ENCODE measurements at regions not wholly inside any gene's neighbourhood (a gene's known extent, or its start where the extent isn't known, plus 50 kb on each side); places are given as distances from the start of the nearest gene placed in this dataset.

DNA sequence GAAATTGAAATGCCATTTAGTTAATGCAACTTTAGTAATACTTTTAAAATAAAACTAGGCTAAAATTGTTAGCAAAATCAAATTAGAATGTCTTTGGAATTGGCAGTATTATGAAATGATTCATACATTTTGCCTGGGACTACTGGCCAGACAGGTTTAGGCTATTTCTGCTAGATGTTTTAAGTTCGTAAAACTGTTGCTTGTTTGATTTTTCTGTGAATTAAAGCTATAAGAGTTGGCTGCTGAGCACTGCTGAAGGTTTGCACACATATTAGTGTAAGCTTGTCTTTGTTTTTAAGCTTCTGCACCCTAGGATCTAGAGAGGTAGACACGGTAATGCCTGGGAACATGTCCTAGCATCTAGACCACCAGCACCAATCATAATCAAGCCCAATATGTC is 1094.6 kb upstream of the ADGRL4 start:
- H3K4me3 ChIP-seq (ENCODE audit: low read depth, low read length, poor library complexity, severe bottlenecking) = no peak overlapping the region
- H3K4me2 ChIP-seq (ENCODE audit: low read length) = no peak overlapping the region
- ChIA-PET POLR2A (no interaction called here), CTCF (ENCODE audit: unreplicated experiment) (no interaction called here)
- H3K4me1 ChIP-seq (ENCODE audit: insufficient read depth, low read length, poor library complexity, severe bottlenecking) = no peaks in the 10 kb centered on the region
- DNase-seq (ENCODE audit: low spot score) = no peak
- H3K27ac ChIP-seq (ENCODE audit: low read depth, low read length, poor library complexity, severe bottlenecking) = no peak overlapping the region
- no peaks in the 10 kb centered on the region for H3K9me2 ChIP-seq (ENCODE audit: insufficient read depth, low read length)
- H2AFZ ChIP-seq (ENCODE audit: low read length) = no peak overlapping the region
- H4K20me1 ChIP-seq (ENCODE audit: insufficient read depth, low read length) = no peaks in the 10 kb centered on the region
- intact Hi-C loops (cut with micrococcal nuclease; ENCODE audit: unreplicated experiment) = no loop called here
- H3K36me3 ChIP-seq (ENCODE audit: insufficient read depth, low read length) = no peaks in the 10 kb centered on the region
- no peaks in the 10 kb centered on the region for H3K9me3 ChIP-seq (ENCODE audit: low read length)
- TF ChIP-seq, protein P1, sequence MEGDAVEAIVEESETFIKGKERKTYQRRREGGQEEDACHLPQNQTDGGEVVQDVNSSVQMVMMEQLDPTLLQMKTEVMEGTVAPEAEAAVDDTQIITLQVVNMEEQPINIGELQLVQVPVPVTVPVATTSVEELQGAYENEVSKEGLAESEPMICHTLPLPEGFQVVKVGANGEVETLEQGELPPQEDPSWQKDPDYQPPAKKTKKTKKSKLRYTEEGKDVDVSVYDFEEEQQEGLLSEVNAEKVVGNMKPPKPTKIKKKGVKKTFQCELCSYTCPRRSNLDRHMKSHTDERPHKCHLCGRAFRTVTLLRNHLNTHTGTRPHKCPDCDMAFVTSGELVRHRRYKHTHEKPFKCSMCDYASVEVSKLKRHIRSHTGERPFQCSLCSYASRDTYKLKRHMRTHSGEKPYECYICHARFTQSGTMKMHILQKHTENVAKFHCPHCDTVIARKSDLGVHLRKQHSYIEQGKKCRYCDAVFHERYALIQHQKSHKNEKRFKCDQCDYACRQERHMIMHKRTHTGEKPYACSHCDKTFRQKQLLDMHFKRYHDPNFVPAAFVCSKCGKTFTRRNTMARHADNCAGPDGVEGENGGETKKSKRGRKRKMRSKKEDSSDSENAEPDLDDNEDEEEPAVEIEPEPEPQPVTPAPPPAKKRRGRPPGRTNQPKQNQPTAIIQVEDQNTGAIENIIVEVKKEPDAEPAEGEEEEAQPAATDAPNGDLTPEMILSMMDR (conservative IDR thresholded peaks at IDR 0.05; ENCODE audit: low read length) = no peak
- no peak for TF ChIP-seq EZH2phosphoT487 (IDR thresholded peaks at IDR 0.05; ENCODE audit: borderline replicate concordance, low read depth, low read length)
- no peaks in the 10 kb centered on the region for H3K79me2 ChIP-seq (ENCODE audit: insufficient read depth, low read depth, low read length)
- no TSS peak for BruUV-seq (replicated peaks)

DNA sequence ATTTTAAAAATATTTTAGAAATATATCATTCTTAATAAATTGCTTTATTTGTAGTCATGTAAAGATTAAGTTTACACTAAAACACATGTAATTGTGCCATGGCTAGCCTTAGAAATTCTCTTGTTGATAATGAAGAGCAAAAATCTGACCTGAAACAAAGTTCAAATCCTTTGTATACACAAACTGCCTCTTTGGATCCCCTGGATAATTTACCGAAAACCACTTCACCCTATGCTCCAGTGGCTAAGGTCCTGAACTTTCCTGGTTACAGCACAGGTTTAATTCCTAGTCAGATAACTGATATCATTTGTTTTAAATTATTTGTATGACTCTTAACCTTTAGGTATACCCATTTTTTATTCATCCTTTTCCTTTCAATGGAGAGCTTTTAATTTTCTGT is 1093.2 kb upstream of the ADGRL4 start:
- POLR2A ChIA-PET = no interaction called here
- H3K4me1 ChIP-seq (ENCODE audit: insufficient read depth, low read length, poor library complexity, severe bottlenecking) = no peaks in the 10 kb centered on the region
- BruUV-seq (replicated peaks) = no TSS peak
- no peak overlapping the region for H3K4me3 ChIP-seq (ENCODE audit: low read depth, low read length, poor library complexity, severe bottlenecking)
- H3K36me3 ChIP-seq (ENCODE audit: insufficient read depth, low read length) = no peaks in the 10 kb centered on the region
- CTCF ChIA-PET (ENCODE audit: unreplicated experiment) = no interaction called here
- intact Hi-C loops (cut with micrococcal nuclease; ENCODE audit: unreplicated experiment) = no loop called here
- no peaks in the 10 kb centered on the region for H3K79me2 ChIP-seq (ENCODE audit: insufficient read depth, low read depth, low read length)
- no peak overlapping the region for H3K27ac ChIP-seq (ENCODE audit: low read depth, low read length, poor library complexity, severe bottlenecking)
- TF ChIP-seq, protein P1 (conservative IDR thresholded peaks at IDR 0.05; ENCODE audit: low read length) = no peak
- no peak for TF ChIP-seq EZH2phosphoT487 (IDR thresholded peaks at IDR 0.05; ENCODE audit: borderline replicate concordance, low read depth, low read length)
- no peaks in the 10 kb centered on the region for H4K20me1 ChIP-seq (ENCODE audit: insufficient read depth, low read length)
- H3K9me3 ChIP-seq (ENCODE audit: low read length) = no peaks in the 10 kb centered on the region
- no peaks in the 10 kb centered on the region for H3K9me2 ChIP-seq (ENCODE audit: insufficient read depth, low read length)
- H2AFZ ChIP-seq (ENCODE audit: low read length) = no peak overlapping the region
- DNase-seq (ENCODE audit: low spot score) = no peak
- H3K4me2 ChIP-seq (ENCODE audit: low read length) = no peak overlapping the region

GRCh38 chr1:80085067-80085466 is 1078.5 kb upstream of the ADGRL4 start:
- H2AFZ ChIP-seq (ENCODE audit: low read length) = no peak overlapping the region
- H3K4me2 ChIP-seq (ENCODE audit: low read length) = no peak overlapping the region
- no peak overlapping the region for H3K4me3 ChIP-seq (ENCODE audit: low read depth, low read length, poor library complexity, severe bottlenecking)
- H3K4me1 ChIP-seq (ENCODE audit: insufficient read depth, low read length, poor library complexity, severe bottlenecking) = no peaks in the 10 kb centered on the region
- ChIA-PET POLR2A (interaction anchor here (0.9 kb wide), 1 partner anchor 25 kb away, joined by 3 read pairs; no protein-coding TSS in a partner anchor), CTCF (ENCODE audit: unreplicated experiment) (no interaction called here)
- H3K9me2 ChIP-seq (ENCODE audit: insufficient read depth, low read length) = no peaks in the 10 kb centered on the region
- H3K27ac ChIP-seq (ENCODE audit: low read depth, low read length, poor library complexity, severe bottlenecking) = no peak overlapping the region
- no peaks in the 10 kb centered on the region for H3K9me3 ChIP-seq (ENCODE audit: low read length)
- no TSS peak for BruUV-seq (replicated peaks)
- no peak for DNase-seq (ENCODE audit: low spot score)
- H3K79me2 ChIP-seq (ENCODE audit: insufficient read depth, low read depth, low read length) = no peaks in the 10 kb centered on the region
- H4K20me1 ChIP-seq (ENCODE audit: insufficient read depth, low read length) = no peaks in the 10 kb centered on the region
- intact Hi-C loops (cut with micrococcal nuclease; ENCODE audit: unreplicated experiment) = no loop called here
- no peak for TF ChIP-seq EZH2phosphoT487 (IDR thresholded peaks at IDR 0.05; ENCODE audit: borderline replicate concordance, low read depth, low read length)
- TF ChIP-seq, protein P1 (conservative IDR thresholded peaks at IDR 0.05; ENCODE audit: low read length) = no peak
- H3K36me3 ChIP-seq (ENCODE audit: insufficient read depth, low read length) = no peaks in the 10 kb centered on the region
